A673 (cell line): ENCODE measurements at regions not wholly inside any gene's neighbourhood (a gene's known extent, or its start where the extent isn't known, plus 50 kb on each side); places are given as distances from the start of the nearest gene placed in this dataset.

Source experiments
- CTCF ChIP-seq: fragments of 300-800, 200-600 bp; sonication (generic); conservative IDR thresholded peaks from 2 replicates; pipeline ENCODE4 v1.5.1; 2017; ENCODE audit warnings: low read depth, mild to moderate bottlenecking, antibody characterized with exemption, low read length, moderate library complexity, mixed read lengths
- EZH2 ChIP-seq: fragments of 200-600 bp; sonication (generic); IDR thresholded peaks from 2 replicates; pipeline ENCODE4 v1.6.1; 2017; ENCODE audit warnings: borderline replicate concordance, low read depth, mild to moderate bottlenecking, mixed read lengths, antibody characterized with exemption, low read length; ENCODE audit not compliant: poor library complexity, severe bottlenecking

DNA sequence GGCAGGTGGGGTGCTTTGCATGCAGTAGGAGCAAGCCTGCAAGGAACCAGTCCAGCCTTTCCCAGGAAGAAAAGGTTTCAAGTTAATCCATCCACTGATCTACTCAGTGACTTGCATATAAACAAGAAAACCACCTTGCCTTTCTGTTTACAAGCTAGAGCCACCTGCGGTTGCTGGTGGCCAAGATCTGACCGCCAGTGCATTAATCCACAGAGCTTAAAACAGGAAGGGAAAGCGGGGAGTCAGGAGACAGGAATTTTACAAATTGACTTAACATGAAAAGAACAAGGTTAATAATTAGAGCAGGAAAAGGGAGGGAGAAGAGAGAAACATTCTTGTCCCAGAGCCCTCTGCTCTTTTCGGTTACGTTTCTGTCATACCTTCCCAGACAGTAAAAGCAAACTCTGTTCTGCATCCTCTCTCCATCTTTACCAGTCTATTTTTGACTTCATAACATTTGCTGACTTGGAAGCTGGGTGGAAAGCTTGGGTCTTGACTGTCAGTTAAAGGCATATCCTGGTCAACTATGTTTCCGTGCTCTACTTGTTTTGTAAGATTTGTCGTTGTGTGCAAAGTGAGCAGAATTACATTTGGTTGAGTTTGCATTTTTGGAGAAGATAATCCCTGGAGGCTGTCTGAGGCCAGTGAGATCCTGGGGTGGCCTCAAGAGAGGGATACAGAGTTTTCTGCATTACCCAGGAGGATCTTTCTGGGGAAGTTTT, 760.6 kb downstream of the EFNB2 start:
- no peak for TF ChIP-seq CTCF
- TF ChIP-seq EZH2, result no peak
